LNCaP clone FGC (cell line): ENCODE measurements at regions not wholly inside any gene's neighbourhood (a gene's known extent, or its start where the extent isn't known, plus 50 kb on each side); places are given as distances from the start of the nearest gene placed in this dataset.
A peak's percentile ranks its signal among the peaks of the same experiment; 100 is the strongest.

Experiments
- DNase-seq: peaks from one replicate; pipeline ENCODE4 v3.0.0-alpha.2; 2011; ENCODE audit warnings: low read depth
- H3K4me3 ChIP-seq: 2 replicates; pipeline ENCODE4 v1.5.1; 2011; ENCODE audit warnings: mild to moderate bottlenecking, low read depth, low read length, control low read depth
- CTCF ChIP-seq: IDR thresholded peaks from 2 replicates; pipeline ENCODE4 v1.5.1; 2012; ENCODE audit warnings: mild to moderate bottlenecking; ENCODE audit not compliant: control insufficient read depth, insufficient read depth; ENCODE audit errors: extremely low read depth

GRCh38 chr16:64425381-64425780 lies 696.5 kb downstream of the CDH11 start:
- TF ChIP-seq CTCF: no peak
- no peak for DNase-seq
- no peak overlapping the region for H3K4me3 ChIP-seq

GRCh38 chr16:64422259-64422658 lies 699.6 kb downstream of the CDH11 start:
- no peak overlapping the region for H3K4me3 ChIP-seq
- no peak for TF ChIP-seq CTCF
- no peak for DNase-seq

GRCh38 chr16:64421515-64421914 lies 700.3 kb downstream of the CDH11 start:
- no peak overlapping the region for H3K4me3 ChIP-seq
- DNase-seq: no peak
- TF ChIP-seq CTCF: no peak

- no peak for TF ChIP-seq CTCF
- no peak overlapping the region for H3K4me3 ChIP-seq
- no peak for DNase-seq
Observed at GRCh38 chr16:64419832-64420231, 702.0 kb downstream of the CDH11 start.

- no peak for TF ChIP-seq CTCF
- no peak overlapping the region for H3K4me3 ChIP-seq
- no peak for DNase-seq
Observed at GRCh38 chr16:64417711-64418227, 704.1 kb downstream of the CDH11 start.

- peak overlapping the region; percentile 29 for H3K4me3 ChIP-seq
- no peak for TF ChIP-seq CTCF
- no peak for DNase-seq
Observed at GRCh38 chr16:64416216-64417005, 705.5 kb downstream of the CDH11 start.
